Glomerular endothelial cell (primary cell): ENCODE measurements at regions not wholly inside any gene's neighbourhood (a gene's known extent, or its start where the extent isn't known, plus 50 kb on each side); places are given as distances from the start of the nearest gene placed in this dataset.
"Not testable (repeated sequence)": the region's sequence is repeated elsewhere in the genome, so short reads cannot be mapped to it uniquely, and the experiment has no call there.

Experiments
- DNase-seq: peaks from one replicate; pipeline ENCODE4 v3.0.0-alpha.2; 2011; ENCODE audit warnings: low read depth, low spot score; ENCODE audit errors: extremely low read depth

DNA sequence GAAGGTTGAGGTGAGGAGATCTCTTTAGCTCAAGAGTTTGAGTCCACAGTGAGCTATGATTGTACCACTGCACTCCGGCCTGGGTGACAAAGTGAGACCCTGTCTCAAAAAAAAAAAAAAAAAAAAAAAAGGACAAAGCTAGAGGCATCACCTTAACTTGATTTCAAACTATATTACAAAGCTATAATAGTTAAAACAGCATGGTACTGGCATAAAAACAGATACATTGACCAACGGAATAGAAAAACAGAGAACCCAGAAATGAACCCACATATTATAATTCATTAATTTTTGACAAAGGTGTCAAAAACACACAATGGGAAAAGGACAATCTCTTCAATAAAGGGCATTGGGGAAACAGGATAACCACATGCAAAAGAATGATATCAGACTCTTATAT, 50.8 kb upstream of the MBOAT1 start:
- no peak for DNase-seq

GRCh38 chr6:20265842-20266241, 53.6 kb upstream of the MBOAT1 start:
- no peak for DNase-seq

- no peak for DNase-seq
These were observed 54.8 kb upstream of the MBOAT1 start for GRCh38 chr6:20266851-20267608.

DNA sequence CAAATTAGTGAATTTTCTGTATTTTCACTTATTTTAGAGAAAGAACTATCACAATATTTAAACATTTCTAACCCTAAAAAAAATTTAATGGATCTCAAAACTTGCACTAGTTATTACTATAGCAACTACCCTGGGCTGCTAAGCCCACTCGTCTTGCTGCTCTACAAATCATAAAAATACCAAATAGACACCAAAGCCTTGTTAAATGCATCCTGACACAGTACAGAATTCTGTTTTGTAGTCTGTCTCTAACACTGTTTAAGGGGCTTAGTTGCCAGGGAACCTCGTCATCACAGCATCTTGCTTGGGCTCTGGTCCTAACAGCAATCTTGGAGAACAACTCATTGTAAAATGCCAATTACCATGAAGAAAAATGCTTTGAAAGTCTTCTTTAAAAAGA, 56.9 kb upstream of the MBOAT1 start:
- no peak for DNase-seq

GRCh38 chr6:20271818-20272217, 59.5 kb upstream of the MBOAT1 start:
- DNase-seq, result no peak

DNA sequence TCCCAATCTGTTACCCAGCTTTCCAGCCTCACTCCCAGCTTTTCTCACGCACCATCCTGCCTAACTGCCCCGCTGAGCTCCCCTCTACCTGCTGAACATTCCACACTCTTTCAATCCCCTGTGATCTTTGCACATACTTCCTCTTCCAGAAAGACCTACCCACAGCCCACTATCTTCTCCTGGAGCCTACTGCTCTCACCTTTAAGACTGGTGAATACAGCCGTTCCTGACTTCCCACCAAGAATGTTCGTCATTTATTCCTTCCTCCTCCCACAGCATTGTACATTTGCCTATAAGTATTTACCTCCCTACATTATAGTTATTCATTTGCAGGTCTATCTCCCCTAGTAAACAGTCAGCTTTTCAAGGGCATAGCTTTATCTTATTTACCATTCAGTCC, 61.9 kb upstream of the MBOAT1 start:
- no peak for DNase-seq

GRCh38 chr6:20275837-20276236, 63.6 kb upstream of the MBOAT1 start:
- not testable (repeated sequence) for DNase-seq

DNA sequence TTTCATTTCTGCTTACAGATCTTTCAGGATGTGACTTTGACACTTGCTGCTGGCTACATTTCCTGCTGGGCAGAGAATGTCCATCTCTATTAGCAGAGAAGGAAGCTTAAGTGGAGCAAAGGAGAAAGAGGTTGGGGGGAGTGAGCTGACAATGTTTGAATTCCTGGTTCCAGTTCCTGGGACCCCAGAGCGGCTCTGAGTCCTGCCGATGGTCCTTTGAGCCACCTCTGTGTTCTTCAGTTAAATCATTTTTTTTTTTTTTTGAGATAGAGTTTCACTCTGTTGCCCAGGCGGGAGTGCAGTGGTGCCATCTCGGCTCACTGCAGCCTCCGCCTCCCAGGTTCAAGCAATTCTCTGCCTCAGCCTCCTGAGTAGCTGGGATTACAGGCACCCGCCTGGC, 65.5 kb upstream of the MBOAT1 start:
- not testable (repeated sequence) for DNase-seq

DNA sequence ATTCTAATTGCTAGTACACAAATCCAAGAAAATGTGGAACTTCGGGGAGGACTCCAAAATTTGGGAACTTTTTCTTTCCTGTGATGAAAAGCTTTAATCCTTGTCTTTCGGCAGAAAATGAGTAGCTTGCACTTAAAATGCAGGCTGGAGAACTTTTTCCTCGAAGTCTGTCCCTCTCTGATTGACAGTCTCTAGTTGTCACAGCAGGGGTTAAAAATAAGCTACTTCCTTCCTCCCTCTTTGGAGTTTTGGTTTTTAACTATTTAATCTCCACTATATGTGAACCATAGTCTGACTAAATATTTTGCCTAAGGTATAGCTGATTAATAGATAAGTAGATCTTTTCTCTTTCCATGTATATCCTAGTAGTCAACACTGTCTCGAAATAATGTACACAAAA, 66.8 kb upstream of the MBOAT1 start:
- no peak for DNase-seq

DNA sequence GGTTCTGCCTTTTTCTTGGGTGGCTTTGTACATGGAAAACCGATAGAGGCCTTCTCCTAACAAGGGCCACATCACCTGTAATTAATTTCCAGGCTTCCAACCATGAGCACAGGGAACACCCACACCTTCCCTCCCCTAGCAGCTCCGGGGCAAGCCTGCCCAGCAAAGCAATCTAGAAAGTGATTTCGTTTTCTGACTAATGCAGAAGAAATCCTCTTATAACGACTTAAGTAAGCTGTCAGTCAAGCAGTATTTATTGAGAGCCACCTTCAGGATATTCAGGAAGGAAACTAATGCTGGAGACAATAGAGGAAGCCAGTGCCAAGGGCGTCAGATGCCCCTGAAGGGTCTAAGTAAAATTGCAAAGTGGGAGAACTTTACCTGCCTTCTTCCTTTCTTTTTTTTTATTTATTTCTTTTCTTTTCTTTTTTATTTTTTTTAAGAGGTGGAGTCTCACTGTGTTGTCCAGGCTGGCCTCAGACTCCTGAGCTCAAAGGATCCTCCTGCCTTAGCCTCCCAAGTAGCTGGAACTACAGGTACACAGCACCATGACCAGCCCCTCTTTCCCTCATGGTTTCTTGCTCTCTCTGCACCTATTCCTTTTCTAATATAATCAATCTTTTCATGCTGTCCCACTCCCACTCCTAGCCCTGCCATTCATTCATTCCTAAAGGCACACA, 67.5 kb upstream of the MBOAT1 start:
- DNase-seq, result no peak

GRCh38 chr6:20280288-20280621, 68.0 kb upstream of the MBOAT1 start:
- no peak for DNase-seq

- no peak for DNase-seq
These were observed 72.4 kb upstream of the MBOAT1 start for GRCh38 chr6:20284672-20285071.

DNA sequence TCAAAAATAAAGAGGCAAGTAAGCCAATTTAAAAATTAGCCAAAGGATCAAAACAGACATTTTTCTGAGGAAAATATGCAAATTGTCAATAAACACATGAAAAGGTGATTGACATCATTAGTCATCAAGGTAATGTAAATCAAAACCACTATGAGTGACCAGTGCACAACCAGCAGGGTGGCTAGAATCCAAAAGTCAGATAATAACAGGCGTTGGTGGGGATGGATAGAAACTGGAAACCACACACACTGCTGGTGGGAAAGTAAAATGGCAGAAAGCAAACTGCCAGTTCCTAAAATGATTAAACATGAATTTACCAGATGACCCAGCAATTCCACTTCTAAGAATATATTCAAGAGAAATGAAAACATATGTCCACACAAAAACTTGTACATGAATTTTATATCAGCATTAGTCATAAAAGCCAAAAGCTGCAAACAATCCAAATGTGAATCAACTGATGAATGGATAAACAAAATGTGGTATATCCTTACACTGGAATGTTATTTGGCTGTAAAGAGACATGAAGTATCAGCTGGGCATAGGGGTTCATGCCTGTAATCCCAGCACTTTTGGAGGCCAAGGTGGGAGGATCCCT, 74.8 kb upstream of the MBOAT1 start:
- DNase-seq, result no peak

GRCh38 chr6:20291764-20292580, 79.7 kb upstream of the MBOAT1 start:
- peak; percentile 57 for DNase-seq

DNA sequence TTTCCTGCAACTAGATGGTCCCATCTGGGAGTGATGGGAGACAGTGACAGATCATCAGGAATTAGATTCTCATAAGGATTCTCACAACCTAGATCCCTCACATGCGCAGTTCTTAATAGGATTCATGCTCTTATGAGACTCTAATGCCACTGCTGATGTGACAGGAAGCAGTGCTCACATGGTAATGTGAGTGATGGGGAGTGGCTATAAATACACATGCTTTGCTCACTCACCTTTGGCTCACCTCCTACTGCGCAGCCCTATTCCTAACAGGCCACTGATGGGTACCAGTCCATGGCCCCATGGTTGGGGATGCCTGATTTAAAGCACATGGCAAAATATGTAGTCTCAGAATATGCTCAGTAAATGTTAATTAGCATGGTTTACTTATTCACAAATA, 80.6 kb upstream of the MBOAT1 start:
- DNase-seq, result no peak

DNA sequence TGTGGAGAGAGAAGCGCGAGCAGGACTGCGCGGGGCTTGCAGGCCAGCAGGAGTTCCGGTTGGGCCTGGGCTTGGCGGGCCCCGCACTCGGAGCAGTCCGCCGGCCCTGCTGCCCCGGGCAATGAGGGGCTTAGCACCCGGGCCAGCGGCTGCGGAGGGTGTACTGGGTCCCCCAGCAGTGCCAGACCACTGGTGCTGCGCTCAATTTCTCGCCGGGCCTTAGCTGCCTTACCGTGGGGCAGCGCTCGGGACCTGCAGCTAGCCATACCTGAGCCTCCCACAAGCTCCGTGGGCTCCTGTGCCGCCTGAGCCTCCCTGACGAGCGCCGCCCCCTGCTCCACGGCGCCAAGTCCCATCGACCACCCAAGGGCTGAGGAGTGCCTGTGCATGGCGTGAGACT, 89.0 kb upstream of the MBOAT1 start:
- no peak for DNase-seq

DNA sequence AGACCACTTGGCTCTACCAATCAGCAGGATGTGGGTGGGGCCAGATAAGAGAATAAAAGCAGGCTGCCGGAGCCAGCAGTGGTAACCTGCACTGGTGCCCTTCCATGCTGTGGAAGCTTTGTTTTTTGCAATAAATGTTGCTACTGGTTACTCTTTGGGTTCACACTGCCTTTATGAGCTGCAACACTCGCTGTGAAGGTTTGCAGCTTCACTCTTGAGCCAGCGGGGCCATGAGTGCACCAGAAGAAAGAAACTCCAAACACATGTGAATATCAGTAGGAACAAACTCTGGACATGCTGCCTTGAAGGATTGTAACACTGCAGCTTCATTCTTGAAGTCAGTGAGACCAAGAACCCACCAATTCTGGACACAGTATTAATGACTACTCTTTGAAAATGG, 89.9 kb upstream of the MBOAT1 start:
- no peak for DNase-seq

GRCh38 chr6:20302702-20303251, 90.5 kb upstream of the MBOAT1 start:
- DNase-seq, result no peak

DNA sequence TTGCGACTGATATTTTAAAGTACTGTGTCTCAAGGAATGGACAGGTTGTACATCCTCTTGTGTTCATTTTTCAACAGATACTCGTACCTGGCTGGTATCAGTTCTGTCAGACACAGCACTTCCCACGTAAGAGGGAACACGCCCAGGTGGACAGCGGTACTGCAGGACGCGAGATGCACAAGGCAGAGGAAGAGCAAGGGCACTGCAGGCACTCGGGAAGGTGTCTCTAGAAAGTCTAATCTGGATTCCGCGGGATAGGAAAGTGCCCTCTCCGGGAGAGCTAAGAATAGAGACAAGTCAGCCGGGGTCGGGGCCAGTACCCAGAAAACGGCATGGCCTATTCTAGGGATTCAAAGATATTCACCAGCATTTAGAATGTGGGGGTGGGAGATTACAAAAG, 94.2 kb upstream of the MBOAT1 start:
- DNase-seq, result no peak

DNA sequence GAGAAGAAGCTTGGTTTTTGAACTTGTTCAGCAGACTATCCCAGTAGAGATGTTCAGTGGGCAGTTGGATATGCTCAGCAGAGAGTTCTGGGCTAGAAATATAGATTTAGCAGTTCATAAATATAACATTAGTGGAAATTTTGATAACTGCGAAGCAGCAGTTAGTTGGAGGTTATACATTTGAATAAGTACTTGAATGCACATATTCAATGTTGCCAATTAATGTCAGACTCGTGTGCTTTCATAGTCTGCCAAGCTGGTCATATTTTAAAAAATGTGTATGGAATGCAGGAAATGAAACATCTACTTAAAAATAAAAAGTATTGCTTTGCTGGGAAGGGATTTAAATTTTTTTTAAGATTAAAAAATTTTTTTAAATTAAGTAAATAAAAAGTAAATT, 92.5 kb upstream of the E2F3 start:
- no peak for DNase-seq

GRCh38 chr6:20310185-20310584, 91.5 kb upstream of the E2F3 start:
- DNase-seq, result no peak
